DMS 273 (cell line): ENCODE measurements at regions not wholly inside any gene's neighbourhood (a gene's known extent, or its start where the extent isn't known, plus 50 kb on each side); places are given as distances from the start of the nearest gene placed in this dataset.
"Not testable (repeated sequence)": the region's sequence is repeated elsewhere in the genome, so short reads cannot be mapped to it uniquely, and the experiment has no call there.

Experiments
- DNase-seq: peaks from one replicate; lab custom pipeline; 2025; ENCODE audit not compliant: unreplicated experiment; lab: John Stamatoyannopoulos, UW

GRCh38 chr6:27807441-27808241, 104.6 kb downstream of the OR2B2 start:
- not testable (repeated sequence) for DNase-seq

GRCh38 chr6:27806981-27807440, 105.2 kb downstream of the OR2B2 start:
- no peak for DNase-seq

- no peak for DNase-seq
These were observed 106.8 kb downstream of the OR2B2 start for GRCh38 chr6:27805347-27805746.

GRCh38 chr6:27804851-27805250, 107.3 kb downstream of the OR2B2 start:
- DNase-seq: no peak

- DNase-seq: no peak
These were observed 111.3 kb downstream of the OR2B2 start for GRCh38 chr6:27800731-27801373.

GRCh38 chr6:27797960-27798359, 114.2 kb downstream of the OR2B2 start:
- no peak for DNase-seq

GRCh38 chr6:27796736-27797481, 115.3 kb downstream of the OR2B2 start:
- not testable (repeated sequence) for DNase-seq

- peak; percentile 95 for DNase-seq
These were observed 116.3 kb downstream of the OR2B2 start for GRCh38 chr6:27795697-27796494.

GRCh38 chr6:27791182-27791943, 120.8 kb downstream of the OR2B2 start:
- peak; percentile 92 for DNase-seq

GRCh38 chr6:27788376-27788775, 123.8 kb downstream of the OR2B2 start:
- not testable (repeated sequence) for DNase-seq

GRCh38 chr6:27786048-27786447, 126.1 kb downstream of the OR2B2 start:
- DNase-seq: no peak

GRCh38 chr6:27785294-27785693, 126.9 kb downstream of the OR2B2 start:
- DNase-seq: no peak

- no peak for DNase-seq
These were observed 129.4 kb downstream of the OR2B2 start for GRCh38 chr6:27782748-27783147.

GRCh38 chr6:27778625-27779417, 133.4 kb downstream of the OR2B2 start:
- DNase-seq: no peak

GRCh38 chr6:27777614-27778355, 134.4 kb downstream of the OR2B2 start:
- peak; percentile 50 for DNase-seq

GRCh38 chr6:27777126-27777525, 135.1 kb downstream of the OR2B2 start:
- no peak for DNase-seq

- no peak for DNase-seq
These were observed 135.7 kb downstream of the OR2B2 start for GRCh38 chr6:27776504-27776903.

GRCh38 chr6:27775796-27776184, 136.4 kb downstream of the OR2B2 start:
- DNase-seq: no peak
